HFFc6 (cell line): ENCODE measurements at regions not wholly inside any gene's neighbourhood (a gene's known extent, or its start where the extent isn't known, plus 50 kb on each side); places are given as distances from the start of the nearest gene placed in this dataset.

ENCODE experiments used
- DNase-seq: peaks from one replicate; pipeline ENCODE4 v3.0.0-alpha.2; 2018
- H3K27ac Mint-ChIP-seq: 2 replicates; pipeline ENCODE4 v1.8.0; 2020; ENCODE audit warnings: mild to moderate bottlenecking, mixed read lengths
- H3K27me3 Mint-ChIP-seq: 2 replicates; pipeline ENCODE4 v1.8.0; 2021; ENCODE audit warnings: mild to moderate bottlenecking, moderate library complexity, mixed read lengths; ENCODE audit not compliant: insufficient read depth
- H3K36me3 Mint-ChIP-seq: 2 replicates; pipeline ENCODE4 v1.8.0; 2021; ENCODE audit warnings: low read depth, mixed read lengths
- H3K4me1 Mint-ChIP-seq: 2 replicates; pipeline ENCODE4 v1.8.0; 2020; ENCODE audit warnings: low read depth, mixed read lengths
- H3K4me3 Mint-ChIP-seq: 2 replicates; pipeline ENCODE4 v1.8.0; 2020; ENCODE audit warnings: mild to moderate bottlenecking, moderate library complexity, mixed read lengths
- H3K9me3 Mint-ChIP-seq: 2 replicates; pipeline ENCODE4 v1.8.0; 2020; ENCODE audit warnings: mild to moderate bottlenecking, mixed read lengths
- CTCF ChIP-seq: fragments of 200-600 bp; sonication (generic); IDR thresholded peaks from 2 replicates; pipeline ENCODE4 v1.5.0; 2021; ENCODE audit warnings: antibody characterized with exemption, mild to moderate bottlenecking

GRCh38 chr13:72424059-72424458 is 303.4 kb downstream of the MZT1 start:
- no peaks in the 10 kb centered on the region for H3K36me3 Mint-ChIP-seq
- no peak overlapping the region for H3K4me3 Mint-ChIP-seq
- no peaks in the 10 kb centered on the region for H3K4me1 Mint-ChIP-seq
- peaks cover 8% of the 10 kb centered on the region; the same call in 1 of the 2 replicates for H3K9me3 Mint-ChIP-seq
- no peak overlapping the region for H3K27ac Mint-ChIP-seq
- no peak for TF ChIP-seq CTCF
- DNase-seq = no peak
- no peaks in the 10 kb centered on the region; the same call in 1 of the 2 replicates for H3K27me3 Mint-ChIP-seq

- no peak for DNase-seq
- Mint-ChIP-seq H3K4me3 (no peak overlapping the region), H3K36me3 (no peaks in the 10 kb centered on the region), H3K27ac (no peak overlapping the region), H3K4me1 (no peaks in the 10 kb centered on the region), H3K9me3 (peaks cover 6% of the 10 kb centered on the region; the same call in 1 of the 2 replicates), H3K27me3 (no peaks in the 10 kb centered on the region; the same call in 1 of the 2 replicates)
- TF ChIP-seq CTCF = no peak
Measured at GRCh38 chr13:72415817-72416216, 311.6 kb downstream of the MZT1 start.

GRCh38 chr13:72412481-72412880 is 314.9 kb downstream of the MZT1 start:
- no peaks in the 10 kb centered on the region for H3K27me3 Mint-ChIP-seq
- no peak overlapping the region for H3K27ac Mint-ChIP-seq
- H3K4me1 Mint-ChIP-seq = no peaks in the 10 kb centered on the region
- no peak overlapping the region for H3K4me3 Mint-ChIP-seq
- no peaks in the 10 kb centered on the region; the same call in 1 of the 2 replicates for H3K9me3 Mint-ChIP-seq
- H3K36me3 Mint-ChIP-seq = no peaks in the 10 kb centered on the region; the same call in 1 of the 2 replicates
- no peak for DNase-seq
- TF ChIP-seq CTCF = no peak

- DNase-seq = no peak
- Mint-ChIP-seq H3K4me3 (no peak overlapping the region), H3K27ac (no peak overlapping the region), H3K36me3 (no peaks in the 10 kb centered on the region; the same call in 1 of the 2 replicates), H3K9me3 (peaks cover 9% of the 10 kb centered on the region; the same call in 1 of the 2 replicates), H3K27me3 (no peaks in the 10 kb centered on the region), H3K4me1 (peaks cover 8% of the 10 kb centered on the region; the same call in 1 of the 2 replicates)
- no peak for TF ChIP-seq CTCF
Measured at GRCh38 chr13:72405441-72405840, 322.0 kb downstream of the MZT1 start.

GRCh38 chr13:72403396-72404010 is 323.9 kb downstream of the MZT1 start:
- H3K4me1 Mint-ChIP-seq = peaks cover 8% of the 10 kb centered on the region; the same call in 1 of the 2 replicates

More at GRCh38 chr13:72403396-72404010, 323.9 kb downstream of the MZT1 start:
- no peak for TF ChIP-seq CTCF
- no peak overlapping the region; the same call in 1 of the 2 replicates for H3K27ac Mint-ChIP-seq
- H3K9me3 Mint-ChIP-seq = peaks cover 9% of the 10 kb centered on the region; the same call in 1 of the 2 replicates
- H3K27me3 Mint-ChIP-seq = no peaks in the 10 kb centered on the region
- H3K4me3 Mint-ChIP-seq = no peak overlapping the region
- no peaks in the 10 kb centered on the region for H3K36me3 Mint-ChIP-seq
- DNase-seq = peak; percentile 5
